Endothelial cell of umbilical vein (primary cell): ENCODE measurements at regions not wholly inside any gene's neighbourhood (a gene's known extent, or its start where the extent isn't known, plus 50 kb on each side); places are given as distances from the start of the nearest gene placed in this dataset.
"Not testable (repeated sequence)": the region's sequence is repeated elsewhere in the genome, so short reads cannot be mapped to it uniquely, and the experiment has no call there.

Experiments used
- BruUV-seq: library from RNA; stranded (reverse); fragments of 400-500 nt; replicated peaks from 2 replicates; lab custom pipeline; 2021; lab: Mats Ljungman, UMichigan
- CTCF ChIA-PET: fragments of 300-600, 350-600 bp; sonication (Branson Sonifier 250); formaldehyde crosslinking; loops from one replicate; lab custom pipeline; 2021; ENCODE audit warnings: antibody characterized with exemption, inconsistent platforms; lab: Charles Lee
- POLR2A ChIA-PET: fragments of 300-600, 350-600 bp; sonication (Branson Sonifier 250); formaldehyde crosslinking; loops from one replicate; lab custom pipeline; 2021; ENCODE audit warnings: antibody characterized with exemption, inconsistent platforms; lab: Charles Lee
- DNase-seq: peaks from one replicate; pipeline ENCODE4 v3.0.0-alpha.2; 2011; ENCODE audit warnings: low read depth, low spot score
- FAIRE-seq: peaks from 2 replicates; lab custom pipeline; 2011; peaks lifted over from hg19 to GRCh38; lab: Jason Lieb, UNC
- H2AFZ ChIP-seq: 2 replicates; pipeline ENCODE4 v1.6.0; 2012; ENCODE audit warnings: low read depth, low read length, control low read depth, inconsistent platforms
- H3K27ac ChIP-seq: 2 replicates; pipeline ENCODE4 v1.5.1; 2011; ENCODE audit warnings: low read depth, mild to moderate bottlenecking, control low read depth, low read length, moderate library complexity; ENCODE audit not compliant: insufficient read depth
- H3K27me3 ChIP-seq, 2 experiments: 2 replicates each; pipeline versions ENCODE4 v1.6.0 to v1.6.1; 2011; ENCODE audit warnings: low read length in 2 of 2, mixed read lengths in 1 of 2; ENCODE audit not compliant: control insufficient read depth in 2 of 2, insufficient read depth in 2 of 2
- H3K36me3 ChIP-seq, 2 experiments: 2 replicates in 1 of 2; 3 replicates in 1 of 2; pipeline ENCODE4 v1.5.1; 2011; ENCODE audit warnings: low read length in 2 of 2, mild to moderate bottlenecking in 1 of 2, moderate library complexity in 1 of 2; ENCODE audit not compliant: control insufficient read depth in 2 of 2, insufficient read depth in 2 of 2; ENCODE audit errors: extremely low read depth in 1 of 2
- H3K4me1 ChIP-seq: 3 replicates; pipeline ENCODE4 v1.5.1; 2011; ENCODE audit warnings: mild to moderate bottlenecking, low read length; ENCODE audit not compliant: control insufficient read depth, insufficient read depth; ENCODE audit errors: extremely low read depth
- H3K4me2 ChIP-seq: 2 replicates; pipeline ENCODE4 v1.6.1; 2011; ENCODE audit warnings: low read length, control low read depth, mixed read lengths; ENCODE audit not compliant: insufficient read depth
- H3K4me3 ChIP-seq, 3 experiments: fragments of 200-600 bp in 1 of 3; sonication (generic), shearing (Covaris generic) in 1 of 3; replicated peaks in 1 of 3; 2 replicates each; pipeline ENCODE4 v1.5.1; 2011 to 2016; ENCODE audit warnings: control low read depth in 3 of 3, low read length in 3 of 3, mild to moderate bottlenecking in 2 of 3, inconsistent platforms in 1 of 3, low read depth in 1 of 3, moderate library complexity in 1 of 3; ENCODE audit not compliant: insufficient read depth in 1 of 3
- H3K79me2 ChIP-seq: 2 replicates; pipeline ENCODE4 v1.6.0; 2012; ENCODE audit warnings: low read length, inconsistent platforms; ENCODE audit not compliant: control insufficient read depth, insufficient read depth
- H3K9ac ChIP-seq: replicated peaks from 2 replicates; pipeline ENCODE3; 2011; ENCODE audit warnings: low read length, control low read depth; ENCODE audit not compliant: insufficient read depth; ENCODE audit errors: extremely low read depth
- H3K9me1 ChIP-seq: replicated peaks from 3 replicates; pipeline ENCODE4 v1.6.0; 2011; ENCODE audit warnings: mild to moderate bottlenecking, low read length; ENCODE audit not compliant: control insufficient read depth, insufficient read depth; ENCODE audit errors: extremely low read depth
- H3K9me3 ChIP-seq: replicated peaks from 2 replicates; pipeline ENCODE4 v1.5.1; 2012; ENCODE audit warnings: low read length, inconsistent platforms; ENCODE audit not compliant: control insufficient read depth, insufficient read depth
- H4K20me1 ChIP-seq: replicated peaks from 2 replicates; pipeline ENCODE3; 2011; ENCODE audit warnings: mild to moderate bottlenecking, low read length; ENCODE audit not compliant: control insufficient read depth, insufficient read depth; ENCODE audit errors: extremely low read depth
- FOS ChIP-seq: IDR thresholded peaks from 2 replicates; pipeline ENCODE4 v1.6.1; 2011; ENCODE audit warnings: mild to moderate bottlenecking, low read length, moderate library complexity, borderline replicate concordance; ENCODE audit not compliant: insufficient read depth
- GATA2 ChIP-seq: IDR thresholded peaks from 2 replicates; pipeline ENCODE4 v1.7.0; 2011; ENCODE audit warnings: low read depth, mild to moderate bottlenecking, moderate library complexity, mixed read lengths, low read length; ENCODE audit not compliant: insufficient read length, insufficient read depth
- JUN ChIP-seq: IDR thresholded peaks from 2 replicates; pipeline ENCODE4 v1.6.1; 2011; ENCODE audit warnings: borderline replicate concordance, low read depth; ENCODE audit not compliant: insufficient read length, insufficient read depth
- MYC ChIP-seq: IDR thresholded peaks from one replicate; pipeline ENCODE4 v1.6.1; 2011; ENCODE audit warnings: mild to moderate bottlenecking, low read depth, low read length
- POLR2A ChIP-seq: IDR thresholded peaks from 2 replicates; pipeline ENCODE4 v1.6.1; 2012; ENCODE audit warnings: low read depth, mild to moderate bottlenecking, control low read depth, low read length
- dilution Hi-C: fragments of 300-500 bp; cut with MboI; formaldehyde crosslinking; loops from one replicate; pipeline ENCODE4 v1.15.0; 2019; ENCODE audit warnings: low sequenced_read_pairs; ENCODE audit not compliant: extremely low pct_ligation_motif_present
- intact Hi-C: fragments of 100-400 bp; cut with micrococcal nuclease; formaldehyde crosslinking; loops from one replicate; pipeline ENCODE4 v1.10.0; 2022
- TF ChIP-seq, protein P1 (sequence below): IDR thresholded peaks from 2 replicates; pipeline ENCODE4 v1.6.1; 2011; ENCODE audit not compliant: insufficient read depth, insufficient read length

DNA sequence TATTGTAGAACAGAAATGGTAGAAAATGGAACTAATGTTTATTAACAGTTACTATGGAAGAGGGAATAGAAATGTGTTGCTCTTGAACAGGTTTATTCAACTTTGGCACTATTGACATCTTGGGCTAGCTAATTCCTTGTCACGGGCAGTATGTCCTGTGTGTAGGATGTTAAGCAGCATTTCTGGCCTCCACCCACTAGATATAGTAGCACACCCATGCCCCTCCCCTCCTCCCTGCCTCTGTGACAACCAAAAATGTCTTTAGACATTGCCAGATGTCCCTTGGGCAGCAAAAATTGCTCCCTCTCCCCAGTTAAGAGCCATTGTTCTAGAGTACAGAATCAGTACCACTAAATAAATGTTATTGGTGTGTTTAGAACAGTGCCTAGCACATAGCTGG is 91.4 kb upstream of the TPTE start:
- Histone ChIP-seq H4K20me1 (no peaks in the 10 kb centered on the region), H2AFZ (no peak overlapping the region), H3K79me2 (no peaks in the 10 kb centered on the region), H3K9ac (no peak overlapping the region), H3K27me3 (no peaks in the 10 kb centered on the region), H3K27ac (no peak overlapping the region), H3K9me1 (no peaks in the 10 kb centered on the region), H3K4me1 (no peaks in the 10 kb centered on the region), H3K36me3 (no peaks in the 10 kb centered on the region), H3K9me3 (peaks cover 30% of the 10 kb centered on the region), H3K4me3 (no peak overlapping the region), H3K4me2 (no peak overlapping the region)
- dilution Hi-C loops: no loop called here
- DNase-seq: no peak
- TF ChIP-seq, protein P1, sequence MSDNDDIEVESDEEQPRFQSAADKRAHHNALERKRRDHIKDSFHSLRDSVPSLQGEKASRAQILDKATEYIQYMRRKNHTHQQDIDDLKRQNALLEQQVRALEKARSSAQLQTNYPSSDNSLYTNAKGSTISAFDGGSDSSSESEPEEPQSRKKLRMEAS: no peak
- TF ChIP-seq MYC: no peak
- no peak for TF ChIP-seq GATA2
- no peak for TF ChIP-seq JUN
- no peak for TF ChIP-seq FOS
- TF ChIP-seq POLR2A: no peak
- POLR2A ChIA-PET: no interaction called here
- no TSS peak for BruUV-seq
- CTCF ChIA-PET: no interaction called here
- FAIRE-seq: no peak
- intact Hi-C loops: no loop called here

DNA sequence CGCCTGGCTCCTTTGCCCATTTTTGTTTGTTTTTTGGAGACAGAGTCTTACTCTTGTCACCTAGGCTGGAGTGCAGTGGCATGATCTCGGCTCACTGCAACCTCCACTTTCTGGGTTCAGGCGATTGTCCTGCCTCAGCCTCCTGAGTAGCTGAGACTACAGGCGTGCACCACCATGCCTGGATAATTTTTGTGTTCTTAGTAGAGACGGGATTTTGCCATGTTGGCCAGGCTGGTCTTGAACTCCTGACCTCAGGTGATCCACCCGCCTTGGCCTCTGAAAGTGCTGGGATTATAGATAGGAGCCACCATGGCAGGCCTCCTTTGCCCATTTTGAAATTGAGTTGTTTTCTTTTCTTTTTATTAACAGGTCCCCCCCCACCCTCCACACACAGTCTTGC is 89.4 kb upstream of the TPTE start:
- H3K79me2 ChIP-seq, H2AFZ ChIP-seq, H3K27ac ChIP-seq, H3K27me3 ChIP-seq, DNase-seq, H3K4me2 ChIP-seq, H3K36me3 ChIP-seq, H4K20me1 ChIP-seq, dilution Hi-C loops, H3K9me1 ChIP-seq, H3K9ac ChIP-seq, POLR2A ChIA-PET, BruUV-seq, FAIRE-seq, H3K4me3 ChIP-seq, H3K4me1 ChIP-seq, CTCF ChIA-PET, intact Hi-C loops: not testable (repeated sequence)
- peaks cover 24% of the 10 kb centered on the region for H3K9me3 ChIP-seq

GRCh38 chr21:10432456-10432855 is 88.9 kb upstream of the TPTE start:
- intact Hi-C loops, H2AFZ ChIP-seq, DNase-seq, H4K20me1 ChIP-seq, H3K9ac ChIP-seq, BruUV-seq, H3K79me2 ChIP-seq, H3K36me3 ChIP-seq, dilution Hi-C loops, CTCF ChIA-PET, H3K27ac ChIP-seq, H3K4me2 ChIP-seq, FAIRE-seq, H3K4me1 ChIP-seq, H3K9me1 ChIP-seq, POLR2A ChIA-PET, H3K4me3 ChIP-seq, H3K27me3 ChIP-seq: not testable (repeated sequence)
- H3K9me3 ChIP-seq: peaks cover 19% of the 10 kb centered on the region
